Activated naive CD4-positive, alpha-beta T cell treated with anti-CD3 and anti-CD28 coated beads, Interleukin-2, amount 10 ng/mL, durations not matched to agents 7 days and 5 days (primary cell): ENCODE measurements at regions not wholly inside any gene's neighbourhood (a gene's known extent, or its start where the extent isn't known, plus 50 kb on each side); places are given as distances from the start of the nearest gene placed in this dataset.
"Not testable (repeated sequence)": the region's sequence is repeated elsewhere in the genome, so short reads cannot be mapped to it uniquely, and the experiment has no call there.

Source experiments
- CTCF ChIA-PET: fragments of 350-600 bp; sonication (Branson Sonifier 250); formaldehyde crosslinking; loops from one replicate; lab custom pipeline; 2021; ENCODE audit warnings: antibody characterized with exemption; lab: Charles Lee
- DNase-seq: peaks from one replicate; pipeline ENCODE4 v3.0.0-alpha.2; 2020
- H3K27ac Mint-ChIP-seq: one replicate; pipeline ENCODE4 v1.8.0; 2021; ENCODE audit warnings: mild to moderate bottlenecking, moderate library complexity, mixed read lengths
- H3K27me3 Mint-ChIP-seq: one replicate; pipeline ENCODE4 v1.8.0; 2021; ENCODE audit warnings: mild to moderate bottlenecking, mixed read lengths
- H3K36me3 Mint-ChIP-seq: one replicate; pipeline ENCODE4 v1.8.0; 2021; ENCODE audit warnings: mixed read lengths
- H3K4me1 Mint-ChIP-seq: one replicate; pipeline ENCODE4 v1.8.0; 2021; ENCODE audit warnings: mixed read lengths
- H3K4me3 Mint-ChIP-seq: one replicate; pipeline ENCODE4 v1.8.0; 2021; ENCODE audit warnings: mild to moderate bottlenecking, moderate library complexity, mixed read lengths
- H3K9me3 Mint-ChIP-seq: one replicate; pipeline ENCODE4 v1.8.0; 2021; ENCODE audit warnings: mixed read lengths

DNA sequence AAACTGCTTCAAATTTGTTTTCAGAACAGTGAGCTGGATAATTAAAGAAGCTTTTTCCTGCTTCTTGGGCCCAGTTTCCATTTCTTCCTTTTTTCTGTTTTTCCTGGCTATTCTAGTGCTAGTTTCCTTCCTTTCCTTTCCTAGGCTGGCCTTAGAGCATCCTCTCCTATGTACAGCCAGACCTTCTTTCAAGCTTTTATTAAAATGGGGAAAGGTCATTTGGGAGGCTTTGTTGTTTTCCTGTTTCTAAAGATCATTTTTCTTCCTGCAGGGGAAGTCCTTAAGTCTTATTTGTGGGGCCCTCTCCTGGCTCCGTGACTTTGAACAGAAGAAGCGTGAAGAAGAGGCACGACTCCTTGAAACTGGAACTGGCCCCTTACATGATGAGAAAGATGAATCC, 85.2 kb upstream of the PZP start:
- H3K27me3 Mint-ChIP-seq, H3K27ac Mint-ChIP-seq, H3K4me1 Mint-ChIP-seq, DNase-seq, H3K9me3 Mint-ChIP-seq, H3K4me3 Mint-ChIP-seq, CTCF ChIA-PET, H3K36me3 Mint-ChIP-seq: not testable (repeated sequence)

DNA sequence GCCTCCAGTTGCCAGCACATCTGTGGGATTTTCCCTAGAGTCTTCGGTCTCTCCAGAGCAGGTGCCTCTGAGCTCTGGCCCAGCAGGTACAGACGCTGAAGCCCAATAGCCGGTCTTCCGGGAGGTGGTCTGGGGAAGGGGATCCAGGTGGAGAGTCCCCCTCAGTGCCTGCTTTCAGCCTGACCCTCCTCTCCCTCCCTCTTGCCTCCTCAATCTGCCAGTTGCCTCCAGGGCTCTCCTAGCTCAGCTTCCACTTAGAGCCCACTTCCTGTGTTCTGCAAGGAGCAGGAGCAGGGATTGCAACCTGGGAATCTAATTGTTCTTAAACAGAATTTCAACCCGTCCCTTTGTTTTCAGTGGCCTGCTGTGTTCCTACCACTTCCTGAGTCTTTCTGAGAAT, 81.8 kb upstream of the PZP start:
- DNase-seq, H3K4me1 Mint-ChIP-seq, CTCF ChIA-PET, H3K27ac Mint-ChIP-seq, H3K36me3 Mint-ChIP-seq, H3K4me3 Mint-ChIP-seq, H3K9me3 Mint-ChIP-seq, H3K27me3 Mint-ChIP-seq: not testable (repeated sequence)

DNA sequence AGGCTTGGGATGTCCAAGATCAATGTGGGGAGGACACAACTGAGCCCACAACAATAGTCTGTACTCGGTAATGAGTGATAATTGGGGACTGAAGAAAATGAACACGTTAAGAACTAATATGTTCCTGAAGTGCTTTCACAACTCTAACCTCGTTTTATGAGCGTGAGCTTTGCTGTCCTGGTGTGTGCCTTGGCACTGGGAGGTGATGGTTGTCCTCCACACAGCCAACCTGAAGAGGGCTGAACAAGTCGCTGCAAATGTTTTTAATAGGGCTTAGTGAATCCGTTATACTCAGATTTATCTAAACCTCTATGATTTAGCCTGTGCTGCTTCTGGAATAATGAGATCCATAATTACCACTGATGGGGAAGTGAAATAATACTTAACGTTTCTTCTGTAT, 76.5 kb upstream of the PZP start:
- Mint-ChIP-seq H3K4me1 (peaks cover 13% of the 10 kb centered on the region), H3K4me3 (peak overlapping the region; percentile 97), H3K27ac (peak overlapping the region; percentile 96)
- CTCF ChIA-PET, H3K36me3 Mint-ChIP-seq, H3K27me3 Mint-ChIP-seq, H3K9me3 Mint-ChIP-seq, DNase-seq: not testable (repeated sequence)

GRCh38 chr12:9284197-9284596, 76.0 kb upstream of the PZP start:
- peaks cover 12% of the 10 kb centered on the region for H3K4me1 Mint-ChIP-seq
- H3K9me3 Mint-ChIP-seq, H3K36me3 Mint-ChIP-seq, CTCF ChIA-PET, DNase-seq, H3K27me3 Mint-ChIP-seq: not testable (repeated sequence)
- H3K27ac Mint-ChIP-seq: peak overlapping the region; percentile 96
- peak overlapping the region; percentile 97 for H3K4me3 Mint-ChIP-seq

GRCh38 chr12:9283346-9284095, 75.3 kb upstream of the PZP start:
- CTCF ChIA-PET, H3K27me3 Mint-ChIP-seq, H3K36me3 Mint-ChIP-seq, H3K9me3 Mint-ChIP-seq: not testable (repeated sequence)
- Mint-ChIP-seq H3K4me1 (peaks cover 12% of the 10 kb centered on the region), H3K27ac (peak overlapping the region; percentile 96), H3K4me3 (peak overlapping the region; percentile 97)
- peak; percentile 91 for DNase-seq

GRCh38 chr12:9276990-9277389, 68.8 kb upstream of the PZP start:
- Mint-ChIP-seq H3K27ac (no peak overlapping the region), H3K27me3 (peaks cover 17% of the 10 kb centered on the region), H3K36me3 (no peaks in the 10 kb centered on the region), H3K9me3 (no peaks in the 10 kb centered on the region), H3K4me3 (no peak overlapping the region), H3K4me1 (no peaks in the 10 kb centered on the region)
- CTCF ChIA-PET: no interaction called here
- no peak for DNase-seq

DNA sequence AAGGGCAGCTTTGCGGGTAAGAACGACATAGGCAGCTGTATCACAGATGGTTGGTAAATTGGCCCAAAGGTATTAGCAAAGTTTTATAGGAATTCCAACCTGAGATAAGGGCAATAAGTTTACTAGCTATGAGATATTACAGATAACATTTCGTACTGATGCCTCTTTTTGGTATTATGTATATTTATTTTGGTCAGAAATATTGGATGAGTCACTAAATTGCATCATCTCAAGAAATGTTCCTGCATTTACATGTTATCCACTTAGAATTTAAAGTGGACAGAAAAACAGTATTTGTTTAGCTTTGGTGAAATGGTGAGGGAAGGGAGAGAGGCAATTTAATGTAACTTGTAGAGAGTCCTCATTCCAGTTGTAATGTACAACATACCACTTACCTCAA, 65.1 kb upstream of the PZP start:
- Mint-ChIP-seq H3K27me3 (peaks cover 13% of the 10 kb centered on the region), H3K27ac (no peak overlapping the region), H3K36me3 (no peaks in the 10 kb centered on the region), H3K9me3 (no peaks in the 10 kb centered on the region), H3K4me1 (no peaks in the 10 kb centered on the region), H3K4me3 (no peak overlapping the region)
- no peak for DNase-seq
- CTCF ChIA-PET: no interaction called here

DNA sequence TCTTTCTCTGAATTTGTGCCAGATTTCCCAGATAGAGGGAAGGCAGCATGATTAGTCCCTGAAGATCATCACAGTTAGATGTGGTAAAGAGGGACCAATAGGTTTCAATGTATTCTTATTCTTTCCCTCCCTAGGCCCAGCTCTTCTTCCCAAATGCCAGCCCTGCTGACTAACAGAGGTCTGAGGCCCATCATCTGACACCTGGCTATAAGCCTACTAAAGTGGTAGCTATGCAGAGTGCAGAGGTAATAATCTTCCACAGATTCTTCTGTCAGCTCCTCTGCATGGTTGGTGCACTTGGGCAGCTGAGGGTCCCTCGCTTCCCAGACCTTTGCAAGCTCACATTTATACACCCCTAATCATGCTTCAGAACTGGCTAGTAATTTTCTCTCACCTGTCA, 63.7 kb upstream of the PZP start:
- Mint-ChIP-seq H3K27me3 (peaks cover 9% of the 10 kb centered on the region), H3K27ac (no peak overlapping the region), H3K4me3 (no peak overlapping the region), H3K36me3 (no peaks in the 10 kb centered on the region), H3K4me1 (no peaks in the 10 kb centered on the region), H3K9me3 (no peaks in the 10 kb centered on the region)
- no peak for DNase-seq
- CTCF ChIA-PET: no interaction called here

- Mint-ChIP-seq H3K27me3 (peaks cover 12% of the 10 kb centered on the region), H3K36me3 (no peaks in the 10 kb centered on the region), H3K9me3 (no peaks in the 10 kb centered on the region), H3K27ac (no peak overlapping the region), H3K4me3 (no peak overlapping the region), H3K4me1 (no peaks in the 10 kb centered on the region)
- DNase-seq: no peak
- CTCF ChIA-PET: no interaction called here
These were observed 56.4 kb upstream of the PZP start for GRCh38 chr12:9264546-9264945.

- Mint-ChIP-seq H3K27me3 (peaks cover 11% of the 10 kb centered on the region), H3K4me3 (no peak overlapping the region), H3K36me3 (no peaks in the 10 kb centered on the region), H3K4me1 (peaks cover 4% of the 10 kb centered on the region), H3K27ac (no peak overlapping the region), H3K9me3 (no peaks in the 10 kb centered on the region)
- CTCF ChIA-PET: no interaction called here
- DNase-seq: no peak
These were observed 52.7 kb upstream of the PZP start for GRCh38 chr12:9260931-9261330.

DNA sequence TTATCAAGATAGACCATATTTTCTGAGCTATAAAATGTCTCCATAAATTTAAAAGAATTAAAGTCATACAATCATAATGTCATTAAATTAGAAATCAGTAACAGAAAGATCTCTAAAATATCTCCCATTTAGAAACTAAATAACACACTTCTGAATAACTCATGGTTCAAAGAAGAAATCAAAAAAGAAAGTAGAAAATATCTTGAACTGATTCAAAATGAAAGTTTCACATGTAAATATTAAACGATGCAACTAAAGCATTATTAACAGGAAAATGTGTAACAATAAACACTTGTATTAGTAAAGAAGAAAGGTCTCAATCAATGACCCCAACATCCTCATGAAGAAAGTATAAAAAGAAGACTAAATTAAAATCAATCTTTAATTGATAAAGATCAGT, 50.5 kb upstream of the PZP start:
- no peaks in the 10 kb centered on the region for H3K36me3 Mint-ChIP-seq

More for the DNA sequence above, 50.5 kb upstream of the PZP start:
- Mint-ChIP-seq H3K27ac (no peak overlapping the region), H3K4me1 (peaks cover 4% of the 10 kb centered on the region), H3K4me3 (no peak overlapping the region), H3K9me3 (no peaks in the 10 kb centered on the region), H3K27me3 (peaks cover 8% of the 10 kb centered on the region)
- DNase-seq: no peak
- CTCF ChIA-PET: interaction anchor here (0.8 kb wide), 1 partner anchor 67 kb away, joined by 4 read pairs; no protein-coding TSS in a partner anchor
